ENCODE measurements at regions not wholly inside any gene's neighbourhood (a gene's known extent, or its start where the extent isn't known, plus 50 kb on each side); places are given as distances from the start of the nearest gene placed in this dataset.

- no peak for TF ChIP-seq EP300 (IDR thresholded peaks at IDR 0.05; ENCODE audit: low read length)
- no peak for TF ChIP-seq POLR2AphosphoS5 (IDR thresholded peaks at IDR 0.05; ENCODE audit: control insufficient read depth, insufficient read depth, low read depth, low read length)
- TF ChIP-seq JUN (IDR thresholded peaks at IDR 0.05; ENCODE audit: borderline replicate concordance, low read depth, low read length), result no peak
- no peak for TF ChIP-seq JUN (CRISPR knock-in tag; IDR thresholded peaks at IDR 0.05; ENCODE audit: borderline replicate concordance)
- TF ChIP-seq KLF16 (IDR thresholded peaks at IDR 0.05), result no peak
- TF ChIP-seq RBM22 (IDR thresholded peaks at IDR 0.05; ENCODE audit: low read depth, low read length, poor library complexity, severe bottlenecking), result no peak
Measured at GRCh38 chr2:120575966-120576365, 159.7 kb upstream of the GLI2 start.
